ENCODE measurements at regions not wholly inside any gene's neighbourhood (a gene's known extent, or its start where the extent isn't known, plus 50 kb on each side); places are given as distances from the start of the nearest gene placed in this dataset.

GRCh38 chr18:23380001-23380550 lies 73.0 kb upstream of the RIOK3 start:
- TF ChIP-seq CTCF (IDR thresholded peaks at IDR 0.05) (no peak), POLR2A (IDR thresholded peaks at IDR 0.05) (no peak)
